ENCODE measurements at regions not wholly inside any gene's neighbourhood (a gene's known extent, or its start where the extent isn't known, plus 50 kb on each side); places are given as distances from the start of the nearest gene placed in this dataset.
"Not testable (repeated sequence)": the region's sequence is repeated elsewhere in the genome, so short reads cannot be mapped to it uniquely, and the experiment has no call there.

DNA sequence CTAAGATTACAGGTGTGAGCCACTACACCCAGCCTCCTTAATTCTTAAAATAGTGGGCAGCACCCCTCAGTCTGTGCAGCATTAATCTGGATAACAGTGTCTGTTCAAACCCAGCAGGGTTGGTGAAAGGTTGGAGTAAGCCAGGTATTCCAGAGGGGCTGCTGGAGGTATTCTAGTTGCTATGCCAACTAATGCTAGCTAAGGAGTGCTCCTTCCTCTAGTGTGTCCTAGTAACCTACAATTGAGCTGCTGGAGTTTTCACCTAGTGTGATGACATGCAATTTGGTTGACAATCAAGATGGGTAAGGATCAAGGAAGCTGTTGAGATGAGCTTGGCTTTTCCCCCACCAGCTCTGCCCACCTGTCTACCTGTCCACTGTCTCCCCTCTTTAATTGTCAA, 100.2 kb upstream of the IPO9 start:
- no peak for DNase-seq (ENCODE audit: low spot score)

- DNase-seq (ENCODE audit: low spot score) = no peak
Measured at GRCh38 chr1:201729973-201730608, 98.9 kb upstream of the IPO9 start.

DNA sequence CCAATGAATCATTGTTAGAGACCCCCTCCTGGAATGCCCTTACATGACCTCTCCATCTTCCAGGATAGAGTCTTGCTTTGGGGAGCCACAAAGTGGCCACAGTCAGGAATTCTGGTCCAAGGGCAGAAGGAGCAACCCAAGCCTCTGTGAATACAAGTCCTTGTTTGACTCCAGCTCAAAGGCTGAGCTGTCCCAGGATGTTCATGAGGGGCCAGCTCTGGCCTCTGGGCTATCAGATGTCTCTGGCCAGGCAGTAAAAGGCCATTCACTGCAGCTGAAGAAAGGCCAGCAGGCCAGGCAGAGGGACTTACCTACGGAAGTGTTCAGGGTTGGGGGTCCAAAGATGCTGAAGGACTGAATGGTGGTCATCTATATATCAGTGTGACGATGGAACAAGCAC, 98.3 kb upstream of the IPO9 start:
- peak; percentile 93 for DNase-seq (ENCODE audit: low spot score)

DNA sequence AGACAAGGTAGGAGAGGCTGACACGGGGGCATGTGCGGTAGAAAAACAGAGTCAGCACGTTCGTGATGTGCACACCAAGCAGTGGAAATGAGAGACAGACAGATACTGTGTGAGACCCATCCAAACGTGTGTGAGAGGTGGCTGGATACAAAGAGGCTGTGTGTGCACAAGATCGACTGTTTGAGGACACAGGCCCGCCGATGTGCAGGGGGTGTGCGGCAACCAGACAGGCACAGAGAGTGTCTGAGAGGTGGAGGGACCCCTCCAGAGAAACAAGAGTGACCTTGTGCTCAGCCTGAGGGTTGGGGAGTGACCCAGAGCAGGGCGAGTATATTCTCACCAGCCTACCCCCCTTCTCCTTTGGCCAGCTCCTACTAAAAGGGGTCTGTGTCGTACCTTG, 97.8 kb upstream of the IPO9 start:
- DNase-seq (ENCODE audit: low spot score) = peak; percentile 84

DNA sequence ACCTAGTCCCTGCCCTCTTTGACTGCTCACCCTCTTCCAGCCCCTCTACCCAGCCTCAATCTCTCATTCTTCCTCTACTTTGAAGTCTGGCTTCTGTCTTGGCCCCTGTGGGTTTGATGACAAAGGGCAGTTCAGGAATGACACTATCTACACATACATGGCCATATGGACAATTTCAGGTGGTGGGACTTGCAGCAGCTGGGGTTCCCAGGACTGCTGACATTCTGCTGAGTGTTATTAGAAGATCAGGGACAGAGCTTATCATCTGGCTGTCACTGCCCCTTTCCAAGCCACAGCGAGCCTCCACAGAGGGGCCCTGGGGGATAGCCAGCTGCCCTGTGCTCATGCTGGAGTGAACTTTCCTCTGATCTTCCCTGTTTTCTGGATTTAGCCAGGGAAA, 97.4 kb upstream of the IPO9 start:
- DNase-seq (ENCODE audit: low spot score) = no peak

DNA sequence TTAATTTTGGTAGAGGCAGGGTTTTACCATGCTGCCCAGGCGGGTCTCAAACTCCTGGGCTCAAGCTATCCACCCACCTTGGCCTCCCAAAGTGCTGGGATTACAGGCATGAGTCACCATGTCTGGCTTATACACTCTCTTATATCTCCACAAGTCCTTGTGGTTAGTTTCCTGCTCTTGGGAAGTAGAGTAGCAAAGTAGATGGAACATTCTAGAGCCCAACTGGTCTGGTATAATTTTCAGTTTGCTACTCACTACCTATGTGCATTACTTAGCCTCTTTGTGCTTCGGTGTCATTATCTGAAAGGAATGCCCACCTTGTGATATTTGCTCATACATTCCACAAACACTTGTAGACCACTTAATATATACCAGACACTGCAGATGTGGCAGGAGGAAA, 96.6 kb upstream of the IPO9 start:
- no peak for DNase-seq (ENCODE audit: low spot score)

GRCh38 chr1:201734221-201734620, 94.7 kb upstream of the IPO9 start:
- not testable (repeated sequence) for DNase-seq (ENCODE audit: low spot score)

- DNase-seq (ENCODE audit: low spot score) = no peak
Measured at GRCh38 chr1:201734786-201735185, 94.2 kb upstream of the IPO9 start.

DNA sequence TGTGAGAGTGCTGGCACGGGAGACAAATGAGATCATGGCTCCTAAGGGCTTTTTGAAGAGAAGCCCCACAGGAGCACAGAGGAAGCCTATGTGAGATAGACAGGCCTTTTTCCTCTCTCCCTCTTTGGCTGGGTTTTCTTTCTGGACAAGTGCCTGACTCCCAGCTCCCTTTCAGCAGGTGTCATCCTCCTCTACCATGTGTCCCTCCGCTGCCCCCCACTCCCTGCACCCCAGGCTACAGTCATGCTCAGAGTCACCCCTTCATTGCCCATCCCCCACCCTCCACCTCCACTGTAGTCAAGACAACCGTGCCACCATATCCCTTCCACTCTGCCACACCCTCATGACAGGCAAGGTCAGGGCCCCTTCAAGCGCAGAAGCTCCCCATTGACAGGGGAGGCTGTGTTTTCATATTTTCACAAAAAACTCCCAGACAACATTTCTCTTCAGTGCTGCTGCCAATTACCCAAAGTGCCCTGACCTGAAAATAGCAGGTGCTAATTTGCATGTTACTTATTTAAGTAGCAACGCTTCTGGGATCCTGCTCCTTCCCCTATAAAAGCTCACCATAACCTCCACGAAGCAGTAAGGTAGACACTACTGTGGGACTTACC, 92.1 kb upstream of the IPO9 start:
- DNase-seq (ENCODE audit: low spot score) = no peak

GRCh38 chr1:201737352-201738060, 91.5 kb upstream of the IPO9 start:
- peak; percentile 92 for DNase-seq (ENCODE audit: low spot score)

- no peak for DNase-seq (ENCODE audit: low spot score)
Measured at GRCh38 chr1:201739080-201739479, 89.9 kb upstream of the IPO9 start.

GRCh38 chr1:201739492-201740085, 89.4 kb upstream of the IPO9 start:
- peak; percentile 77 for DNase-seq (ENCODE audit: low spot score)

GRCh38 chr1:201740086-201740541, 88.8 kb upstream of the IPO9 start:
- DNase-seq (ENCODE audit: low spot score) = no peak

- DNase-seq (ENCODE audit: low spot score) = peak; percentile 58
Measured at GRCh38 chr1:201740670-201741111, 88.3 kb upstream of the IPO9 start.

GRCh38 chr1:201741763-201742342, 87.1 kb upstream of the IPO9 start:
- DNase-seq (ENCODE audit: low spot score) = no peak

DNA sequence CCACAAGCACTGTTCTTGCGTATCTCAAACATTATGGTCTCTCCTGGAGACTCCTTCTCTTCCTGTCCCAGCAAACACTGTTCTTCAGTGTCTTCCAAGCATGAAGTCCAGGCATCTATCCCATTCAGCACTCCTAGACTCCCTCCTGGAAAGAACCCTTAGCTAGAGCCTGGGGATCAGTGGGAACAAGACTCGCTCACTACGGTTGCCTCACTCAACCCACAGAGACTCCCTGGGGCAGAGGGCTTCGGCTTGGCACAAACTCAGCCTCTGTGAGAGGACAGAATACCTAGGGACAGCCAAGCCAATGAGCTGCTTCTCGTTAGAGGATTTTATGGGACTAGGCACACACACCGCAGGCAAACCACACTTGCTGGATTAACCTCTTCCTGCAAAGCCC, 86.5 kb upstream of the IPO9 start:
- DNase-seq (ENCODE audit: low spot score) = no peak

DNA sequence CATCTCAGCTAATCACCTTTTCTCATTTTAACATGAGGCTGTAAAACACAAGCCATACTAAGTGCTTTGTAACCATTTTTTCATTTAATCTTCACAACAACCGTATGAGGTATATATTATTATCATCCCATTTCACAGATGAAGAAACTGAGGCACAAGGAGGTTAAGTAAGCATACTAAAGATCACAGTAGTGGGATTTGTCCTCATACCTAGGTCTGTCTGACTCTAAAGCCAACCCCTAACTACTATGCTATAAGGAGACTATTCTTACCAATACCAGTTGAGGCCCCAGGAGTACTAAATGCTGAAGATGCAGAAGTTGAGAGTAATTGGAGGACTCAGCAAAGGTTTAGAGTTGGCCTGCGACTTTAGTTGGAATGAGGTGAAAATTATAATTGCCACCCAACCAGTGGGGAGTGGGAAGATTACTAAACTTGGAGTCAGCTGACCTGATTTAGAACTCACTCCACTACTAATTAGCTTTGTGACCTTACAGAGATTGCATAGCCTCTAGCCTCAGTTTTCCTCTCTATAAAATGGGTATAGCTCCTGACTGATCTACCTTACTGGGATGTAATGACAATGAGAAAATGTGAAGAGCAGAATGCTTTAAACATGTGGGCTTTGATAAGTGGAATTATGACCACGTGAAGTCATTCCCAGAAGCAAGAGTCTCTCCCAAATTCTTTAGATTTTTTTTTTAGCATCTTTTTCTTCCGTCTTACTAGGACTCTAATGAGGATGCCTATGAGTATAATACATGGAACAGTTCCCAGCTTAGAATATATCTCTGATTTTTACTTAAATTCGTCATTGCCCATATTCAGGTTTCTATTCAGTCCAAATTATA, 85.8 kb upstream of the IPO9 start:
- DNase-seq (ENCODE audit: low spot score) = no peak

GRCh38 chr1:201745023-201745422, 83.9 kb upstream of the IPO9 start:
- DNase-seq (ENCODE audit: low spot score) = no peak

GRCh38 chr1:201746156-201746555, 82.8 kb upstream of the IPO9 start:
- no peak for DNase-seq (ENCODE audit: low spot score)

GRCh38 chr1:201747261-201747660, 81.7 kb upstream of the IPO9 start:
- DNase-seq (ENCODE audit: low spot score) = no peak

- no peak for DNase-seq (ENCODE audit: low spot score)
Measured at GRCh38 chr1:201748335-201748734, 80.6 kb upstream of the IPO9 start.

Data from globus pallidus (tissue), 1 donor.